SH-SY5Y (cell line): ENCODE measurements at regions not wholly inside any gene's neighbourhood (a gene's known extent, or its start where the extent isn't known, plus 50 kb on each side); places are given as distances from the start of the nearest gene placed in this dataset.

Experiments used
- GATA2 ChIP-seq: IDR thresholded peaks from 2 replicates; pipeline ENCODE4 v1.6.1; 2011; ENCODE audit warnings: mild to moderate bottlenecking, low read depth, low read length
- GATA3 ChIP-seq: IDR thresholded peaks from 2 replicates; pipeline ENCODE4 v1.6.1; 2011; ENCODE audit warnings: low read depth, mild to moderate bottlenecking, low read length, moderate library complexity

- no peak for TF ChIP-seq GATA2
- no peak for TF ChIP-seq GATA3
These were observed 463.9 kb downstream of the ICE1 start for GRCh38 chr5:5886353-5886752.
